ENCODE measurements at regions not wholly inside any gene's neighbourhood (a gene's known extent, or its start where the extent isn't known, plus 50 kb on each side); places are given as distances from the start of the nearest gene placed in this dataset.

DNA sequence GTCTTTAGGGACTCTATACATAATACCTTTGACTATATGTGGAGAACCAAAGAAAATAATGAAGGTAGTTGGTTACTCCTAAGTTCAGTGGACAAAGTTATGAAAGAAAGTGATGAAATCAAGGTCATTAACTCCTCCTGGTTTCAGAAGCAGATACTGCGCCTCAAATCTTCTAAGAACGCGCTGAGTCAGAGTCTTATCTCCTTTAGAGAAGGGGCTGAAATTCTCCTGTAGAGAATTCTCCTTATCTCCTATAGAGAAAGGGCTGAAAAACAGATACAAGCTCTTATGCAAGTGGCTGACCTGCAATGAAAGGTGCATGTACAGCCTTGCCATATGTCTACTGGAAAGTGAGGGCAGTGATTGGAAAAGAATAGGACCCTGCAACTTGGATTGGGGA is 824.2 kb downstream of the NSUN3 start:
- TF ChIP-seq, protein P1, sequence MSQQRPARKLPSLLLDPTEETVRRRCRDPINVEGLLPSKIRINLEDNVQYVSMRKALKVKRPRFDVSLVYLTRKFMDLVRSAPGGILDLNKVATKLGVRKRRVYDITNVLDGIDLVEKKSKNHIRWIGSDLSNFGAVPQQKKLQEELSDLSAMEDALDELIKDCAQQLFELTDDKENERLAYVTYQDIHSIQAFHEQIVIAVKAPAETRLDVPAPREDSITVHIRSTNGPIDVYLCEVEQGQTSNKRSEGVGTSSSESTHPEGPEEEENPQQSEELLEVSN (IDR thresholded peaks at IDR 0.05), result no peak
- 0 out of 2 replicates have a peak, but pooled peaks have one; percentile 27 for TF ChIP-seq MAFK (IDR thresholded peaks at IDR 0.05; ENCODE audit: low read depth, low read length)
- Histone ChIP-seq H3K14ac (ENCODE audit: insufficient read length) (no peak overlapping the region), H3K27me3 (replicated peaks in 1 of 4; ENCODE audit: control insufficient read depth in 3 of 4, extremely low read depth in 1 of 4, insufficient read depth in 3 of 4, low read length in 3 of 4) (no peaks in the 10 kb centered on the region), H3K79me2 (ENCODE audit: control insufficient read depth in 1 of 2, insufficient read depth in 2 of 2, low read length in 2 of 2) (no peaks in the 10 kb centered on the region), H2BK12ac (ENCODE audit: low read depth, low read length) (no peak overlapping the region), H3K36me3 (ENCODE audit: control insufficient read depth in 2 of 4, insufficient read depth in 4 of 4, low read length in 3 of 4) (no peaks in the 10 kb centered on the region), H3K4me3 (ENCODE audit: extremely low read depth in 1 of 4, insufficient read depth in 2 of 4, low read depth in 3 of 4, low read length in 4 of 4) (no peak overlapping the region), H3K9ac (replicated peaks in 1 of 4; ENCODE audit: extremely low read depth in 1 of 4, low read depth in 3 of 4, low read length in 3 of 4) (no peak overlapping the region), H4K8ac (ENCODE audit: extremely low read depth, insufficient read depth, low read length) (no peak overlapping the region), H3K4me1 (replicated peaks in 1 of 4; ENCODE audit: control insufficient read depth in 3 of 4, insufficient read depth in 4 of 4, low read length in 3 of 4) (no peaks in the 10 kb centered on the region), H4K20me1 (replicated peaks in 1 of 2; ENCODE audit: control insufficient read depth in 1 of 2, insufficient read depth in 2 of 2, low read length in 2 of 2) (no peaks in the 10 kb centered on the region), H2BK15ac (ENCODE audit: low read length) (no peak overlapping the region), H3K56ac (replicated peaks; ENCODE audit: insufficient read length, low read depth, low read length) (no peak overlapping the region), H4K5ac (ENCODE audit: insufficient read length, low read depth, low read length) (no peak overlapping the region), H2AFZ (ENCODE audit: low read length) (no peak overlapping the region), H3K27ac (ENCODE audit: low read depth, low read length) (no peak overlapping the region), H3K9me3 (ENCODE audit: insufficient read depth in 2 of 2, low read depth in 1 of 2, low read length in 1 of 2) (no peaks in the 10 kb centered on the region), H2AK5ac (ENCODE audit: low read depth, low read length) (no peak overlapping the region), H3K4me2 (ENCODE audit: insufficient read depth in 1 of 2, low read depth in 2 of 2, low read length in 2 of 2) (no peak overlapping the region), H2BK5ac (ENCODE audit: low read depth, low read length) (no peak overlapping the region), H2BK20ac (ENCODE audit: low read length) (no peak overlapping the region), H2BK120ac (replicated peaks; ENCODE audit: low read depth, low read length) (no peak overlapping the region), H3K4ac (replicated peaks; ENCODE audit: insufficient read length, low read depth, low read length) (no peak overlapping the region), H3K18ac (ENCODE audit: extremely low read depth, low read length) (no peak overlapping the region), H3K79me1 (ENCODE audit: low read depth, low read length) (no peaks in the 10 kb centered on the region), H3K23ac (ENCODE audit: insufficient read length) (no peak overlapping the region), H3K23me2 (ENCODE audit: low read depth, low read length) (no peaks in the 10 kb centered on the region), H4K91ac (replicated peaks; ENCODE audit: insufficient read length, low read length) (no peak overlapping the region)
- DNase-seq (ENCODE audit: low read depth in 1 of 2, low spot score in 2 of 2), result no peak
- WGBS, 2 experiments (ENCODE audit: extremely low coverage in 1 of 2, insufficient coverage in 1 of 2, insufficient read length in 1 of 2, insufficient replicate concordance in 2 of 2, low coverage in 1 of 2, low lambda C conversion rate in 2 of 2, missing lambda C conversion rate in 1 of 2), result 62% methylated on average over 3 of the region's 3 CpGs; no CpG with 5 or more reads in 1 of the 2 experiments
- ChIA-PET POLR2A (ENCODE audit: partially characterized antibody) (no interaction called here), CTCF (ENCODE audit: partially characterized antibody) (interaction anchor here (1.0 kb wide), 1 partner anchor 11 kb away, joined by 3 read pairs; no protein-coding TSS in a partner anchor)
- FAIRE-seq, result no peak

Data from H1 (cell line).